A673 (cell line): ENCODE measurements at regions not wholly inside any gene's neighbourhood (a gene's known extent, or its start where the extent isn't known, plus 50 kb on each side); places are given as distances from the start of the nearest gene placed in this dataset.

Experiments
- BruUV-seq: library from RNA; stranded (reverse); fragments of 400-500 nt; replicated peaks from 2 replicates; lab custom pipeline; 2021; lab: Mats Ljungman, UMichigan
- CTCF ChIA-PET: fragments of 300-600 bp; sonication (Branson Sonifier 250); formaldehyde crosslinking; loops from one replicate; lab custom pipeline; 2022; ENCODE audit warnings: antibody characterized with exemption; lab: Charles Lee
- POLR2A ChIA-PET: fragments of 300-600 bp; sonication (Branson Sonifier 250); formaldehyde crosslinking; loops from one replicate; lab custom pipeline; 2022; ENCODE audit warnings: antibody characterized with exemption; ENCODE audit not compliant: low non-redundant PET; lab: Charles Lee
- DNase-seq: peaks from one replicate; pipeline ENCODE4 v3.0.0-alpha.2; 2015; ENCODE audit warnings: low spot score
- H3K27ac ChIP-seq: fragments of 200-600 bp; sonication (generic); 2 replicates; pipeline ENCODE4 v1.5.1; 2016; ENCODE audit warnings: mixed run types, low read depth, mild to moderate bottlenecking, mixed read lengths, antibody characterized with exemption, low read length; ENCODE audit not compliant: poor library complexity, severe bottlenecking
- H3K27me3 ChIP-seq: fragments of 200-600 bp; sonication (generic); replicated peaks from 2 replicates; pipeline ENCODE4 v1.6.1; 2017; ENCODE audit warnings: mixed run types, low read depth, mild to moderate bottlenecking, mixed read lengths, antibody characterized with exemption, low read length; ENCODE audit not compliant: insufficient read depth, poor library complexity
- H3K36me3 ChIP-seq: fragments of 200-600 bp; sonication (generic); 2 replicates; pipeline ENCODE4 v1.6.1; 2016; ENCODE audit warnings: mixed run types, mild to moderate bottlenecking, mixed read lengths, antibody characterized with exemption, low read length; ENCODE audit not compliant: insufficient read depth, poor library complexity, severe bottlenecking
- H3K4me1 ChIP-seq: fragments of 200-600 bp; sonication (generic); 2 replicates; pipeline ENCODE4 v1.6.1; 2017; ENCODE audit warnings: mixed run types, mild to moderate bottlenecking, mixed read lengths, antibody characterized with exemption, low read length; ENCODE audit not compliant: insufficient read depth, poor library complexity, severe bottlenecking
- H3K4me3 ChIP-seq: fragments of 200-600 bp; sonication (generic); 2 replicates; pipeline ENCODE4 v1.5.1; 2016; ENCODE audit warnings: low read depth, mixed run types, mild to moderate bottlenecking, mixed read lengths, low read length; ENCODE audit not compliant: poor library complexity, severe bottlenecking
- H3K9me3 ChIP-seq: fragments of 200-600 bp; sonication (generic); 2 replicates; pipeline ENCODE4 v1.6.1; 2016; ENCODE audit warnings: mixed run types, low read depth, mild to moderate bottlenecking, mixed read lengths, antibody characterized with exemption, low read length; ENCODE audit not compliant: poor library complexity, severe bottlenecking
- CTCF ChIP-seq: fragments of 300-800, 200-600 bp; sonication (generic); conservative IDR thresholded peaks from 2 replicates; pipeline ENCODE4 v1.5.1; 2017; ENCODE audit warnings: low read depth, mild to moderate bottlenecking, antibody characterized with exemption, low read length, moderate library complexity, mixed read lengths
- EZH2 ChIP-seq: fragments of 200-600 bp; sonication (generic); IDR thresholded peaks from 2 replicates; pipeline ENCODE4 v1.6.1; 2017; ENCODE audit warnings: borderline replicate concordance, low read depth, mild to moderate bottlenecking, mixed read lengths, antibody characterized with exemption, low read length; ENCODE audit not compliant: poor library complexity, severe bottlenecking
- intact Hi-C: fragments of 100-400 bp; cut with micrococcal nuclease; formaldehyde crosslinking; loops from one replicate; pipeline ENCODE4 v1.10.0; 2022; ENCODE audit not compliant: unreplicated experiment

GRCh38 chr9:79929285-79929684 is 357.5 kb downstream of the TLE4 start:
- Histone ChIP-seq H3K27me3 (no peaks in the 10 kb centered on the region), H3K9me3 (no peaks in the 10 kb centered on the region), H3K27ac (no peak overlapping the region), H3K36me3 (no peaks in the 10 kb centered on the region), H3K4me1 (no peaks in the 10 kb centered on the region), H3K4me3 (no peak overlapping the region)
- intact Hi-C loops, result no loop called here
- TF ChIP-seq CTCF (no peak), EZH2 (no peak)
- no peak for DNase-seq
- ChIA-PET POLR2A (no interaction called here), CTCF (no interaction called here)
- BruUV-seq, result no TSS peak

- intact Hi-C loops, result no loop called here
- BruUV-seq, result no TSS peak
- no peak for TF ChIP-seq CTCF
- TF ChIP-seq EZH2, result no peak
- no peak for DNase-seq
- H3K9me3 ChIP-seq, result no peaks in the 10 kb centered on the region
- no peaks in the 10 kb centered on the region for H3K36me3 ChIP-seq
- H3K27me3 ChIP-seq, result no peaks in the 10 kb centered on the region
- CTCF ChIA-PET, result no interaction called here
- no peak overlapping the region for H3K27ac ChIP-seq
- no peak overlapping the region for H3K4me3 ChIP-seq
- no peaks in the 10 kb centered on the region for H3K4me1 ChIP-seq
- POLR2A ChIA-PET, result no interaction called here
Measured at GRCh38 chr9:79928661-79929223, 357.0 kb downstream of the TLE4 start.

- Histone ChIP-seq H3K4me1 (no peaks in the 10 kb centered on the region), H3K4me3 (no peak overlapping the region), H3K27me3 (no peaks in the 10 kb centered on the region), H3K27ac (no peak overlapping the region), H3K36me3 (no peaks in the 10 kb centered on the region), H3K9me3 (no peaks in the 10 kb centered on the region)
- BruUV-seq, result no TSS peak
- ChIA-PET CTCF (no interaction called here), POLR2A (no interaction called here)
- intact Hi-C loops, result no loop called here
- no peak for DNase-seq
- TF ChIP-seq CTCF (no peak), EZH2 (no peak)
Measured at GRCh38 chr9:79925326-79925725, 353.6 kb downstream of the TLE4 start.
